ENCODE measurements at regions not wholly inside any gene's neighbourhood (a gene's known extent, or its start where the extent isn't known, plus 50 kb on each side); places are given as distances from the start of the nearest gene placed in this dataset.

DNA sequence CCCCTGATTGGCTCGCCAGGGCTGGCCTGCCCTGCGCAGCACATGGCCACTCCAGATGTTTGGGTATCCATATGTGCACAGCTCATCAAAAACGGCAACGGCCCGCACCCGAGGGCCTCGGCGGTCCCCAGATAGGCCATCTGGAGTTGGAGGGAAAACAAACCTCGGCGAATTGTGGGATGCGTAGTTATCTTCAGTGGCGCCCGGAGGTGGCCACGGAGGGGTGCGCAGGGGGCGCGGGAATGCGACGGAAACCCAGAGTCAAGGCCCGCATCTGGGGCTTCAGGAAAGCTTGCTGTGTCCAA, 156.5 kb downstream of the TLE3 start:
- CTCF ChIA-PET = no interaction called here
- no peaks in the 10 kb centered on the region for H3K36me3 ChIP-seq (ENCODE audit: control insufficient read depth, insufficient read depth, low read length)
- no peaks in the 10 kb centered on the region for H3K9me3 ChIP-seq (ENCODE audit: control insufficient read depth, insufficient read depth, low read depth, low read length)
- BruUV-seq (replicated peaks) = no TSS peak
- in situ Hi-C loops (cut with HindIII; ENCODE audit: low pct_unique_long_range_greater_than_20kb, low sequenced_read_pairs) = no loop called here
- POLR2A ChIA-PET = no interaction called here
- no peak overlapping the region for H3K27ac ChIP-seq (ENCODE audit: low read length)
- no peaks in the 10 kb centered on the region for H3K27me3 ChIP-seq (ENCODE audit: control insufficient read depth, insufficient read depth, low read length)
- H3K4me3 ChIP-seq (ENCODE audit: low read depth in 2 of 2, low read length in 2 of 2) = no peak overlapping the region
- H3K4me1 ChIP-seq (ENCODE audit: control insufficient read depth, insufficient read depth, low read length) = no peaks in the 10 kb centered on the region
- intact Hi-C loops (cut with micrococcal nuclease; ENCODE audit: unreplicated experiment) = no loop called here
- DNase-seq (ENCODE audit: low read depth, low spot score) = no peak
- no peak for ATAC-seq
- TF ChIP-seq SIN3A (IDR thresholded peaks at IDR 0.05; ENCODE audit: borderline replicate concordance, insufficient read depth, low read depth, low read length) (no peak), TCF7L2 (IDR thresholded peaks at IDR 0.05; ENCODE audit: low read depth, low read length) (no peak), POLR2AphosphoS5 (IDR thresholded peaks at IDR 0.05; ENCODE audit: low read depth, low read length) (no peak)
- TF ChIP-seq, protein P1, sequence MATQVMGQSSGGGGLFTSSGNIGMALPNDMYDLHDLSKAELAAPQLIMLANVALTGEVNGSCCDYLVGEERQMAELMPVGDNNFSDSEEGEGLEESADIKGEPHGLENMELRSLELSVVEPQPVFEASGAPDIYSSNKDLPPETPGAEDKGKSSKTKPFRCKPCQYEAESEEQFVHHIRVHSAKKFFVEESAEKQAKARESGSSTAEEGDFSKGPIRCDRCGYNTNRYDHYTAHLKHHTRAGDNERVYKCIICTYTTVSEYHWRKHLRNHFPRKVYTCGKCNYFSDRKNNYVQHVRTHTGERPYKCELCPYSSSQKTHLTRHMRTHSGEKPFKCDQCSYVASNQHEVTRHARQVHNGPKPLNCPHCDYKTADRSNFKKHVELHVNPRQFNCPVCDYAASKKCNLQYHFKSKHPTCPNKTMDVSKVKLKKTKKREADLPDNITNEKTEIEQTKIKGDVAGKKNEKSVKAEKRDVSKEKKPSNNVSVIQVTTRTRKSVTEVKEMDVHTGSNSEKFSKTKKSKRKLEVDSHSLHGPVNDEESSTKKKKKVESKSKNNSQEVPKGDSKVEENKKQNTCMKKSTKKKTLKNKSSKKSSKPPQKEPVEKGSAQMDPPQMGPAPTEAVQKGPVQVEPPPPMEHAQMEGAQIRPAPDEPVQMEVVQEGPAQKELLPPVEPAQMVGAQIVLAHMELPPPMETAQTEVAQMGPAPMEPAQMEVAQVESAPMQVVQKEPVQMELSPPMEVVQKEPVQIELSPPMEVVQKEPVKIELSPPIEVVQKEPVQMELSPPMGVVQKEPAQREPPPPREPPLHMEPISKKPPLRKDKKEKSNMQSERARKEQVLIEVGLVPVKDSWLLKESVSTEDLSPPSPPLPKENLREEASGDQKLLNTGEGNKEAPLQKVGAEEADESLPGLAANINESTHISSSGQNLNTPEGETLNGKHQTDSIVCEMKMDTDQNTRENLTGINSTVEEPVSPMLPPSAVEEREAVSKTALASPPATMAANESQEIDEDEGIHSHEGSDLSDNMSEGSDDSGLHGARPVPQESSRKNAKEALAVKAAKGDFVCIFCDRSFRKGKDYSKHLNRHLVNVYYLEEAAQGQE (IDR thresholded peaks at IDR 0.05; ENCODE audit: insufficient read depth in 1 of 2, low read depth in 2 of 2, low read length in 1 of 2) = no peak
- TF ChIP-seq, protein P2, sequence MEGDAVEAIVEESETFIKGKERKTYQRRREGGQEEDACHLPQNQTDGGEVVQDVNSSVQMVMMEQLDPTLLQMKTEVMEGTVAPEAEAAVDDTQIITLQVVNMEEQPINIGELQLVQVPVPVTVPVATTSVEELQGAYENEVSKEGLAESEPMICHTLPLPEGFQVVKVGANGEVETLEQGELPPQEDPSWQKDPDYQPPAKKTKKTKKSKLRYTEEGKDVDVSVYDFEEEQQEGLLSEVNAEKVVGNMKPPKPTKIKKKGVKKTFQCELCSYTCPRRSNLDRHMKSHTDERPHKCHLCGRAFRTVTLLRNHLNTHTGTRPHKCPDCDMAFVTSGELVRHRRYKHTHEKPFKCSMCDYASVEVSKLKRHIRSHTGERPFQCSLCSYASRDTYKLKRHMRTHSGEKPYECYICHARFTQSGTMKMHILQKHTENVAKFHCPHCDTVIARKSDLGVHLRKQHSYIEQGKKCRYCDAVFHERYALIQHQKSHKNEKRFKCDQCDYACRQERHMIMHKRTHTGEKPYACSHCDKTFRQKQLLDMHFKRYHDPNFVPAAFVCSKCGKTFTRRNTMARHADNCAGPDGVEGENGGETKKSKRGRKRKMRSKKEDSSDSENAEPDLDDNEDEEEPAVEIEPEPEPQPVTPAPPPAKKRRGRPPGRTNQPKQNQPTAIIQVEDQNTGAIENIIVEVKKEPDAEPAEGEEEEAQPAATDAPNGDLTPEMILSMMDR (IDR thresholded peaks at IDR 0.05) = no peak

DNA sequence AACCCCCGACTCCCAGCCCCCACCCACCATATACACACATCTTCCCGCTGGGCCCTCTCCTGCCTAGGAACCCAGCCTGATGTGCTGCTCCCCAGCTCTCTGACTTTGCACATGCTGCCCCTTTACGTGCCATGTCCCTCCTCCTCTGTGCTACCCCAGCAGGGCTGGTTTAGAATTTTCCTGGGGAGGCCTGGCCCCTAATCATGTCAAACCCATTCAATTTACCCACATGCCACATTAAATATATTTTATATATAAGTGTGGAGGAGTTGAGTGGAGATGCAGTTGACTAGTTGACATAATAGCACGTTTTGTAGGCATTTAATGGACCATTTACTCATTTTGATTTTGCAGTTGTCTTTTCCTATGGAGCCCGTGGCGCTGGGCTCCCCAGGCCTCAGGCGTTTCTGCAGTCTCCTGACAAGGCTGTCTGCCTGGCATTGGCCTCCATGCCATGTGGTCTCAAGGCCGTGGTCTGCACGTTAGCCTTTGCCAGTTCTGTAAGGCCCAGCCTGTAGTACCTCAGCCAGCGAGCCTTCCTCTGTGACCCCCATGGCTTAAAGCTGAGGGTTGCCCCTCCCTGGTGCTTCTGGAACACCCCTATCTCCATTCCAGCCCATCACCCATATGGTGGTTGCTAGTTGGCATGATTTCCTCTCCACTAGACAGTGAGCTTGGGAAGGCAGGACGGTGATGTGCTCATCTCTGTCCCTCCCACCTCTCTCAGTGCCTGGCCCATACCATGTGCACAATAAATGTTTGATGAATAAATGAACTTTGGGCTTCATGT, 155.8 kb downstream of the TLE3 start:
- no peaks in the 10 kb centered on the region for H3K27me3 ChIP-seq (ENCODE audit: control insufficient read depth, insufficient read depth, low read length)
- in situ Hi-C loops (cut with HindIII; ENCODE audit: low pct_unique_long_range_greater_than_20kb, low sequenced_read_pairs) = no loop called here
- H3K36me3 ChIP-seq (ENCODE audit: control insufficient read depth, insufficient read depth, low read length) = no peaks in the 10 kb centered on the region
- H3K4me3 ChIP-seq (ENCODE audit: low read depth in 2 of 2, low read length in 2 of 2) = no peak overlapping the region
- DNase-seq (ENCODE audit: low read depth, low spot score) = no peak
- TF ChIP-seq POLR2AphosphoS5 (IDR thresholded peaks at IDR 0.05; ENCODE audit: low read depth, low read length) = no peak
- TF ChIP-seq SIN3A (IDR thresholded peaks at IDR 0.05; ENCODE audit: borderline replicate concordance, insufficient read depth, low read depth, low read length) = no peak
- TF ChIP-seq, protein P1 (IDR thresholded peaks at IDR 0.05; ENCODE audit: insufficient read depth in 1 of 2, low read depth in 2 of 2, low read length in 1 of 2) = no peak
- no peak for TF ChIP-seq TCF7L2 (IDR thresholded peaks at IDR 0.05; ENCODE audit: low read depth, low read length)
- TF ChIP-seq, protein P2 (IDR thresholded peaks at IDR 0.05) = no peak
- BruUV-seq (replicated peaks) = no TSS peak
- POLR2A ChIA-PET = no interaction called here
- CTCF ChIA-PET = no interaction called here
- intact Hi-C loops (cut with micrococcal nuclease; ENCODE audit: unreplicated experiment) = no loop called here
- no peaks in the 10 kb centered on the region for H3K4me1 ChIP-seq (ENCODE audit: control insufficient read depth, insufficient read depth, low read length)
- no peak overlapping the region for H3K27ac ChIP-seq (ENCODE audit: low read length)
- H3K9me3 ChIP-seq (ENCODE audit: control insufficient read depth, insufficient read depth, low read depth, low read length) = no peaks in the 10 kb centered on the region
- ATAC-seq = no peak
